ENCODE measurements at regions not wholly inside any gene's neighbourhood (a gene's known extent, or its start where the extent isn't known, plus 50 kb on each side); places are given as distances from the start of the nearest gene placed in this dataset.
"Not testable (repeated sequence)": the region's sequence is repeated elsewhere in the genome, so short reads cannot be mapped to it uniquely, and the experiment has no call there.

- ChIA-PET RAD21 (ENCODE audit: low non-redundant PET in 1 of 2, low total read pairs in 2 of 2, uncharacterized antibody in 2 of 2, unreplicated experiment in 2 of 2) (no interaction called here), CTCF (no interaction called here), POLR2A (no interaction called here)
- no peak for DNase-seq (ENCODE audit: low read depth, low spot score)
- no peaks in the 10 kb centered on the region for H4K20me1 ChIP-seq (ENCODE audit: insufficient read depth)
- no peaks in the 10 kb centered on the region for H3K9me3 ChIP-seq (ENCODE audit: control insufficient read depth in 1 of 2, insufficient read depth in 1 of 2, low read depth in 1 of 2, low read length in 2 of 2)
- H3K9me2 ChIP-seq (ENCODE audit: insufficient read depth), result no peaks in the 10 kb centered on the region
- H2AFZ ChIP-seq (ENCODE audit: low read depth, low read length, poor library complexity, severe bottlenecking), result no peak overlapping the region
- no peak overlapping the region for H3K4me2 ChIP-seq (ENCODE audit: low read length)
- no peaks in the 10 kb centered on the region for H3K27me3 ChIP-seq (ENCODE audit: insufficient read depth, low read length)
- H3K4me1 ChIP-seq (ENCODE audit: control insufficient read depth in 1 of 2, insufficient read depth in 2 of 2, low read length in 2 of 2), result no peaks in the 10 kb centered on the region
- no peak overlapping the region for H3K27ac ChIP-seq (ENCODE audit: low read depth, low read length)
- TF ChIP-seq JUND (IDR thresholded peaks at IDR 0.05) (no peak), EGR1 (IDR thresholded peaks at IDR 0.05; ENCODE audit: low read depth) (no peak), MAX (IDR thresholded peaks at IDR 0.05) (no peak), CTCF (IDR thresholded peaks at IDR 0.05 in 2 of 3, conservative IDR thresholded peaks at IDR 0.05 in 1 of 3; ENCODE audit: borderline replicate concordance in 1 of 3, insufficient read depth in 1 of 3, low read depth in 2 of 3, low read length in 2 of 3) (no peak), POLR2A (IDR thresholded peaks at IDR 0.05; ENCODE audit: borderline replicate concordance, extremely low read depth, insufficient read depth, insufficient read length) (no peak), ATF3 (IDR thresholded peaks at IDR 0.05) (no peak), ZBTB33 (IDR thresholded peaks at IDR 0.05; ENCODE audit: extremely low read depth, insufficient replicate concordance, low read length) (no peak), ZFX (IDR thresholded peaks at IDR 0.05) (no peak), CEBPB (IDR thresholded peaks at IDR 0.05; ENCODE audit: low read depth) (no peak), RAD21 (IDR thresholded peaks at IDR 0.05; ENCODE audit: low read depth) (no peak), ZNF274 (IDR thresholded peaks at IDR 0.05; ENCODE audit: low read depth, low read length) (no peak), SRF (IDR thresholded peaks at IDR 0.05; ENCODE audit: low read depth) (no peak), CBX3 (IDR thresholded peaks at IDR 0.05; ENCODE audit: low read depth) (no peak), POLR2AphosphoS5 (IDR thresholded peaks at IDR 0.05; ENCODE audit: low read depth, low read length) (no peak), SIN3A (IDR thresholded peaks at IDR 0.05; ENCODE audit: low read depth) (no peak), SP1 (IDR thresholded peaks at IDR 0.05; ENCODE audit: low read depth) (no peak)
- H3K36me3 ChIP-seq (ENCODE audit: control insufficient read depth in 1 of 2, insufficient read depth in 2 of 2, low read length in 2 of 2), result no peaks in the 10 kb centered on the region
- no peaks in the 10 kb centered on the region for H3K79me2 ChIP-seq (ENCODE audit: insufficient read depth, low read length)
- ATAC-seq, result no peak
- no peak overlapping the region for H3K9ac ChIP-seq (ENCODE audit: low read length)
- BruUV-seq (replicated peaks), result no TSS peak
- intact Hi-C loops (cut with micrococcal nuclease), result no loop called here
- H3K4me3 ChIP-seq (replicated peaks in 1 of 2; ENCODE audit: low read depth in 1 of 2, low read length in 2 of 2), result no peak overlapping the region
Observed at GRCh38 chr4:179728305-179728704, 2286.1 kb upstream of the AGA start.

GRCh38 chr4:179736820-179737219 is 2294.6 kb upstream of the AGA start:
- intact Hi-C loops (cut with micrococcal nuclease); H3K9me3 ChIP-seq (ENCODE audit: control insufficient read depth in 1 of 2, insufficient read depth in 1 of 2, low read depth in 1 of 2, low read length in 2 of 2); H3K9ac ChIP-seq (ENCODE audit: low read length); H3K79me2 ChIP-seq (ENCODE audit: insufficient read depth, low read length); H3K36me3 ChIP-seq (ENCODE audit: control insufficient read depth in 1 of 2, insufficient read depth in 2 of 2, low read length in 2 of 2); H3K4me3 ChIP-seq (replicated peaks in 1 of 2; ENCODE audit: low read depth in 1 of 2, low read length in 2 of 2); H4K20me1 ChIP-seq (ENCODE audit: insufficient read depth); DNase-seq (ENCODE audit: low read depth, low spot score); H3K27ac ChIP-seq (ENCODE audit: low read depth, low read length); H3K4me2 ChIP-seq (ENCODE audit: low read length); H2AFZ ChIP-seq (ENCODE audit: low read depth, low read length, poor library complexity, severe bottlenecking); RAD21 ChIA-PET (ENCODE audit: low non-redundant PET in 1 of 2, low total read pairs in 2 of 2, uncharacterized antibody in 2 of 2, unreplicated experiment in 2 of 2); BruUV-seq (replicated peaks); ATAC-seq; H3K4me1 ChIP-seq (ENCODE audit: control insufficient read depth in 1 of 2, insufficient read depth in 2 of 2, low read length in 2 of 2); POLR2A ChIA-PET; CTCF ChIA-PET; H3K9me2 ChIP-seq (ENCODE audit: insufficient read depth); H3K27me3 ChIP-seq (ENCODE audit: insufficient read depth, low read length): not testable (repeated sequence)

All from HCT116 (cell line).